Endothelial cell of umbilical vein (primary cell): ENCODE measurements at regions not wholly inside any gene's neighbourhood (a gene's known extent, or its start where the extent isn't known, plus 50 kb on each side); places are given as distances from the start of the nearest gene placed in this dataset.

Experiments
- BruUV-seq: library from RNA; stranded (reverse); fragments of 400-500 nt; replicated peaks from 2 replicates; lab custom pipeline; 2021; lab: Mats Ljungman, UMichigan
- CTCF ChIA-PET: fragments of 300-600, 350-600 bp; sonication (Branson Sonifier 250); formaldehyde crosslinking; loops from one replicate; lab custom pipeline; 2021; ENCODE audit warnings: antibody characterized with exemption, inconsistent platforms; lab: Charles Lee
- POLR2A ChIA-PET: fragments of 300-600, 350-600 bp; sonication (Branson Sonifier 250); formaldehyde crosslinking; loops from one replicate; lab custom pipeline; 2021; ENCODE audit warnings: antibody characterized with exemption, inconsistent platforms; lab: Charles Lee
- DNase-seq: peaks from one replicate; pipeline ENCODE4 v3.0.0-alpha.2; 2011; ENCODE audit warnings: low read depth, low spot score
- FAIRE-seq: peaks from 2 replicates; lab custom pipeline; 2011; peaks lifted over from hg19 to GRCh38; lab: Jason Lieb, UNC
- H2AFZ ChIP-seq: 2 replicates; pipeline ENCODE4 v1.6.0; 2012; ENCODE audit warnings: low read depth, low read length, control low read depth, inconsistent platforms
- H3K27ac ChIP-seq: 2 replicates; pipeline ENCODE4 v1.5.1; 2011; ENCODE audit warnings: low read depth, mild to moderate bottlenecking, control low read depth, low read length, moderate library complexity; ENCODE audit not compliant: insufficient read depth
- H3K27me3 ChIP-seq, 2 experiments: 2 replicates each; pipeline versions ENCODE4 v1.6.0 to v1.6.1; 2011; ENCODE audit warnings: low read length in 2 of 2, mixed read lengths in 1 of 2; ENCODE audit not compliant: control insufficient read depth in 2 of 2, insufficient read depth in 2 of 2
- H3K36me3 ChIP-seq, 2 experiments: 2 replicates in 1 of 2; 3 replicates in 1 of 2; pipeline ENCODE4 v1.5.1; 2011; ENCODE audit warnings: low read length in 2 of 2, mild to moderate bottlenecking in 1 of 2, moderate library complexity in 1 of 2; ENCODE audit not compliant: control insufficient read depth in 2 of 2, insufficient read depth in 2 of 2; ENCODE audit errors: extremely low read depth in 1 of 2
- H3K4me1 ChIP-seq: 3 replicates; pipeline ENCODE4 v1.5.1; 2011; ENCODE audit warnings: mild to moderate bottlenecking, low read length; ENCODE audit not compliant: control insufficient read depth, insufficient read depth; ENCODE audit errors: extremely low read depth
- H3K4me2 ChIP-seq: 2 replicates; pipeline ENCODE4 v1.6.1; 2011; ENCODE audit warnings: low read length, control low read depth, mixed read lengths; ENCODE audit not compliant: insufficient read depth
- H3K4me3 ChIP-seq, 3 experiments: fragments of 200-600 bp in 1 of 3; sonication (generic), shearing (Covaris generic) in 1 of 3; replicated peaks in 1 of 3; 2 replicates each; pipeline ENCODE4 v1.5.1; 2011 to 2016; ENCODE audit warnings: control low read depth in 3 of 3, low read length in 3 of 3, mild to moderate bottlenecking in 2 of 3, inconsistent platforms in 1 of 3, low read depth in 1 of 3, moderate library complexity in 1 of 3; ENCODE audit not compliant: insufficient read depth in 1 of 3
- H3K79me2 ChIP-seq: 2 replicates; pipeline ENCODE4 v1.6.0; 2012; ENCODE audit warnings: low read length, inconsistent platforms; ENCODE audit not compliant: control insufficient read depth, insufficient read depth
- H3K9ac ChIP-seq: replicated peaks from 2 replicates; pipeline ENCODE3; 2011; ENCODE audit warnings: low read length, control low read depth; ENCODE audit not compliant: insufficient read depth; ENCODE audit errors: extremely low read depth
- H3K9me1 ChIP-seq: replicated peaks from 3 replicates; pipeline ENCODE4 v1.6.0; 2011; ENCODE audit warnings: mild to moderate bottlenecking, low read length; ENCODE audit not compliant: control insufficient read depth, insufficient read depth; ENCODE audit errors: extremely low read depth
- H3K9me3 ChIP-seq: replicated peaks from 2 replicates; pipeline ENCODE4 v1.5.1; 2012; ENCODE audit warnings: low read length, inconsistent platforms; ENCODE audit not compliant: control insufficient read depth, insufficient read depth
- H4K20me1 ChIP-seq: replicated peaks from 2 replicates; pipeline ENCODE3; 2011; ENCODE audit warnings: mild to moderate bottlenecking, low read length; ENCODE audit not compliant: control insufficient read depth, insufficient read depth; ENCODE audit errors: extremely low read depth
- CTCF ChIP-seq, 2 donors: IDR thresholded peaks; 1 replicate in 1 of 2; 2 replicates in 1 of 2; pipeline ENCODE4 v1.5.1; 2011; ENCODE audit warnings: low read length in 2 of 2, mild to moderate bottlenecking in 2 of 2, moderate library complexity in 2 of 2, control low read depth in 1 of 2, inconsistent platforms in 1 of 2, low read depth in 1 of 2; ENCODE audit not compliant: insufficient read depth in 1 of 2; ENCODE audit errors: extremely low read depth in 1 of 2
- EZH2 ChIP-seq: IDR thresholded peaks from 2 replicates; pipeline ENCODE4 v1.6.1; 2012; ENCODE audit warnings: borderline replicate concordance, low read depth, mild to moderate bottlenecking, moderate library complexity, low read length, inconsistent platforms; ENCODE audit not compliant: severe bottlenecking
- FOS ChIP-seq: IDR thresholded peaks from 2 replicates; pipeline ENCODE4 v1.6.1; 2011; ENCODE audit warnings: mild to moderate bottlenecking, low read length, moderate library complexity, borderline replicate concordance; ENCODE audit not compliant: insufficient read depth
- GATA2 ChIP-seq: IDR thresholded peaks from 2 replicates; pipeline ENCODE4 v1.7.0; 2011; ENCODE audit warnings: low read depth, mild to moderate bottlenecking, moderate library complexity, mixed read lengths, low read length; ENCODE audit not compliant: insufficient read length, insufficient read depth
- JUN ChIP-seq: IDR thresholded peaks from 2 replicates; pipeline ENCODE4 v1.6.1; 2011; ENCODE audit warnings: borderline replicate concordance, low read depth; ENCODE audit not compliant: insufficient read length, insufficient read depth
- MYC ChIP-seq: IDR thresholded peaks from one replicate; pipeline ENCODE4 v1.6.1; 2011; ENCODE audit warnings: mild to moderate bottlenecking, low read depth, low read length
- POLR2A ChIP-seq: IDR thresholded peaks from 2 replicates; pipeline ENCODE4 v1.6.1; 2012; ENCODE audit warnings: low read depth, mild to moderate bottlenecking, control low read depth, low read length
- POLR2AphosphoS5 ChIP-seq: IDR thresholded peaks from 2 replicates; pipeline ENCODE4 v1.6.1; 2012; ENCODE audit warnings: low read depth, mild to moderate bottlenecking, control low read depth, low read length, moderate library complexity; ENCODE audit not compliant: insufficient read depth
- dilution Hi-C: fragments of 300-500 bp; cut with MboI; formaldehyde crosslinking; loops from one replicate; pipeline ENCODE4 v1.15.0; 2019; ENCODE audit warnings: low sequenced_read_pairs; ENCODE audit not compliant: extremely low pct_ligation_motif_present
- intact Hi-C: fragments of 100-400 bp; cut with micrococcal nuclease; formaldehyde crosslinking; loops from one replicate; pipeline ENCODE4 v1.10.0; 2022
- TF ChIP-seq, protein P1 (sequence below): IDR thresholded peaks from 2 replicates; pipeline ENCODE4 v1.6.1; 2011; ENCODE audit not compliant: insufficient read depth, insufficient read length

DNA sequence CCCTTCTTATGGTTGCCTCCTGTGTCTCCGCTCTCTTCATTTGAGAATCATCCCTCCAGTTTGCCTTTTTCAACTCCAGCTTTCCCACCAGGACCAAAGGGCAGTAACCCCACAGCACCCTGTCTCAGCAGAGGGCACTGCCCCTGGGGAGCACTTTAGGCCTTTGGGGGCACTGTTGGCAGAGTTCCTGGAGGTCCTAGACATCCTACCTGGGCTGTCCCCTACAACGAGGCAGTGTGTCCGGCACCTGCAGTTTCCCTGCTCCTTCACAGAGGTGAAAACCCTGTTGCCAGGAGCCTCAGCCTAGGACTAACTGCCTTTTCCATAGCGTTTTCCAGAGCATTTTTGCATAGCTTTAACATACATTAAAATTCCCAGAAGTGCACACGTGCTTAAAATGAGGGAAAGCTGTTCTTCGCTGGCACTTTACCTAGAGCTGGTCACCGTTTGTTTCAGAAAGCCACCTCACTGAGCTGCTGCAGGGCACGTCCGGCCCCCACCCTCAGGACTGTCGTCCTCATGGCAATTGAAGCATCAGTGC is 234.9 kb downstream of the TEX29 start:
- H3K27me3 ChIP-seq, result no peaks in the 10 kb centered on the region
- no peak overlapping the region for H3K27ac ChIP-seq
- H3K9me3 ChIP-seq, result peaks cover 2% of the 10 kb centered on the region
- no peak overlapping the region for H3K4me3 ChIP-seq
- no peaks in the 10 kb centered on the region for H4K20me1 ChIP-seq
- intact Hi-C loops, result no loop called here
- dilution Hi-C loops, result no loop called here
- no peaks in the 10 kb centered on the region for H3K9me1 ChIP-seq
- CTCF ChIA-PET, result no interaction called here
- H3K4me2 ChIP-seq, result no peak overlapping the region
- no peak overlapping the region for H3K9ac ChIP-seq
- FAIRE-seq (no peak), DNase-seq (no peak)
- no peaks in the 10 kb centered on the region for H3K36me3 ChIP-seq
- H2AFZ ChIP-seq, result no peak overlapping the region
- no peaks in the 10 kb centered on the region for H3K4me1 ChIP-seq
- POLR2A ChIA-PET, result no interaction called here
- BruUV-seq, result no TSS peak
- no peak for TF ChIP-seq MYC
- no peak for TF ChIP-seq CTCF (IDR thresholded peaks at IDR 0.05; ENCODE audit: extremely low read depth in 1 of 2, insufficient read depth in 1 of 2, low read depth in 1 of 2, low read length in 2 of 2)
- no peak for TF ChIP-seq POLR2AphosphoS5
- no peak for TF ChIP-seq JUN
- no peak for TF ChIP-seq GATA2
- TF ChIP-seq, protein P1, sequence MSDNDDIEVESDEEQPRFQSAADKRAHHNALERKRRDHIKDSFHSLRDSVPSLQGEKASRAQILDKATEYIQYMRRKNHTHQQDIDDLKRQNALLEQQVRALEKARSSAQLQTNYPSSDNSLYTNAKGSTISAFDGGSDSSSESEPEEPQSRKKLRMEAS, result no peak
- TF ChIP-seq POLR2A, result no peak
- TF ChIP-seq EZH2, result no peak
- TF ChIP-seq FOS, result no peak
- H3K79me2 ChIP-seq, result no peaks in the 10 kb centered on the region
